K562 (cell line): ENCODE measurements at regions not wholly inside any gene's neighbourhood (a gene's known extent, or its start where the extent isn't known, plus 50 kb on each side); places are given as distances from the start of the nearest gene placed in this dataset.

Experiments
- EZH2 ChIP-seq: IDR thresholded peaks from 2 replicates; pipeline ENCODE4 v1.6.1; 2012; ENCODE audit warnings: low read depth, mild to moderate bottlenecking, inconsistent platforms, low read length, borderline replicate concordance
- RAD21 ChIP-seq, 2 experiments: fragments of 250-450 bp in 1 of 2; fragments of 450-650 bp in 1 of 2; sonication (Bioruptor Pico) in 1 of 2; formaldehyde crosslinking in 1 of 2; IDR thresholded peaks in 1 of 2; conservative IDR thresholded peaks in 1 of 2; 2 replicates each; pipeline versions ENCODE4 v1.4.0 to v1.8.0; 2020 to 2022; ENCODE audit warnings: mild to moderate bottlenecking in 2 of 2, moderate library complexity in 1 of 2
- SMAD3 ChIP-seq: fragments of 450-650 bp; formaldehyde crosslinking; conservative IDR thresholded peaks from 2 replicates; pipeline ENCODE4 v1.4.0; 2020; ENCODE audit warnings: mild to moderate bottlenecking
- TCF7L2 ChIP-seq: fragments of 150-350 bp; IDR thresholded peaks from 2 replicates; pipeline ENCODE4 v1.6.1; 2016; ENCODE audit warnings: low read depth, mild to moderate bottlenecking, low read length, moderate library complexity

DNA sequence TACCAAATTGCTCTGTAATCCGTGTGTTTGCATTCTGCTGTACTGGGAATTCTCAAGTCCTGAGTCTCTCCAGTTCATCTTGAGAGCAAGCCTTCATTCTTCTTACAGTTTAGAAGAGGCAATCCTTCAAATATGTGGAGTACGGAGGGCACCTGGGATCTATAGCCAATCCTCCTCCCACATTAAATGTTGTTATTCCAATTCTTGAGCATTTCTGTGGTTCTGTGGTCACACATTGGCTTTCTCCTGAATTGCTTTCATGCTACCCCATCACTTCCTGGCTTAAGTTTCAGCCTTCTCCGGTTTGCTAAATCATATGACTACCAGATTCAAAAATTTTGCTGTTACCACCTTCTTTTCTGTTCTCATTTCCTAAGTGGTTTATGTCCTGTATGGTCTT, 611.1 kb downstream of the PCDH19 start:
- TF ChIP-seq EZH2 (no peak), TCF7L2 (no peak), SMAD3 (CRISPR knock-in tag) (no peak), RAD21 (CRISPR knock-in tag; conservative IDR thresholded peaks at IDR 0.05 in 1 of 2, IDR thresholded peaks at IDR 0.05 in 1 of 2) (no peak)
